Chondrocyte (in vitro differentiated cells): ENCODE measurements at regions not wholly inside any gene's neighbourhood (a gene's known extent, or its start where the extent isn't known, plus 50 kb on each side); places are given as distances from the start of the nearest gene placed in this dataset.

Experiments
- DNase-seq: peaks from one replicate; pipeline ENCODE4 v3.0.0; 2021; ENCODE audit warnings: mixed read lengths, low spot score
- H3K27ac Mint-ChIP-seq: one replicate; pipeline ENCODE4 v1.8.0; 2021; ENCODE audit warnings: mild to moderate bottlenecking, moderate library complexity, mixed read lengths; ENCODE audit not compliant: unreplicated experiment
- H3K27me3 Mint-ChIP-seq: 2 replicates; pipeline ENCODE4 v1.8.0; 2021; ENCODE audit warnings: low read depth, mixed read lengths
- H3K36me3 Mint-ChIP-seq: 2 replicates; pipeline ENCODE4 v1.8.0; 2021; ENCODE audit warnings: low read depth, mixed read lengths
- H3K4me1 Mint-ChIP-seq: 2 replicates; pipeline ENCODE4 v1.8.0; 2021; ENCODE audit warnings: low read depth, mild to moderate bottlenecking, mixed read lengths
- H3K4me3 Mint-ChIP-seq: one replicate; pipeline ENCODE4 v1.8.0; 2021; ENCODE audit warnings: mild to moderate bottlenecking, moderate library complexity, mixed read lengths; ENCODE audit not compliant: unreplicated experiment
- H3K9me3 Mint-ChIP-seq: 2 replicates; pipeline ENCODE4 v1.8.0; 2021; ENCODE audit warnings: low read depth, mixed read lengths
- TF ChIP-seq, protein P1 (sequence below): fragments of 200-600 bp; sonication (generic); IDR thresholded peaks from 2 replicates; pipeline ENCODE4 v1.5.0; 2021; ENCODE audit warnings: antibody characterized with exemption, mild to moderate bottlenecking, moderate library complexity

DNA sequence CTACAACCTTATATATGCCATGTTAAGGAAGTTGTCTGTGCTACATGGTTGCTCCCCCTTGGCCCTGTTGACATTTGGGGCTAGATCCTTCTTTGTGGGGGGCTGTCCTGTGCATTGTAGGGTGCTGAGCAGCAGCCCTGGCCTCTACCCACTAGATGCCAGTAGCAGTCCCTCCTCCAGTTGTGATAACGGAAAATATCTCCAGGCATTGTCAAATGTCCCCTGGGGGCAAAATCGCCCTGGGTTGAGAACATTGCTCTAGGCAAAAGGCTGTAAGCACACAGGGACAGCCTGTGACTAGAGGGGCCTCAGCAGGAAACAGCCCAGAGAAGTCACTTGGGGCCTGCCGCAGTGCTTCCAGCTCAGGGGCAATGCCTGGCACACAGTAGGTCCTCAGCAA is 1100.3 kb downstream of the BCL11B start:
- DNase-seq, result no peak
- H3K9me3 Mint-ChIP-seq, result peaks cover 7% of the 10 kb centered on the region
- no peaks in the 10 kb centered on the region for H3K27me3 Mint-ChIP-seq
- TF ChIP-seq, protein P1, sequence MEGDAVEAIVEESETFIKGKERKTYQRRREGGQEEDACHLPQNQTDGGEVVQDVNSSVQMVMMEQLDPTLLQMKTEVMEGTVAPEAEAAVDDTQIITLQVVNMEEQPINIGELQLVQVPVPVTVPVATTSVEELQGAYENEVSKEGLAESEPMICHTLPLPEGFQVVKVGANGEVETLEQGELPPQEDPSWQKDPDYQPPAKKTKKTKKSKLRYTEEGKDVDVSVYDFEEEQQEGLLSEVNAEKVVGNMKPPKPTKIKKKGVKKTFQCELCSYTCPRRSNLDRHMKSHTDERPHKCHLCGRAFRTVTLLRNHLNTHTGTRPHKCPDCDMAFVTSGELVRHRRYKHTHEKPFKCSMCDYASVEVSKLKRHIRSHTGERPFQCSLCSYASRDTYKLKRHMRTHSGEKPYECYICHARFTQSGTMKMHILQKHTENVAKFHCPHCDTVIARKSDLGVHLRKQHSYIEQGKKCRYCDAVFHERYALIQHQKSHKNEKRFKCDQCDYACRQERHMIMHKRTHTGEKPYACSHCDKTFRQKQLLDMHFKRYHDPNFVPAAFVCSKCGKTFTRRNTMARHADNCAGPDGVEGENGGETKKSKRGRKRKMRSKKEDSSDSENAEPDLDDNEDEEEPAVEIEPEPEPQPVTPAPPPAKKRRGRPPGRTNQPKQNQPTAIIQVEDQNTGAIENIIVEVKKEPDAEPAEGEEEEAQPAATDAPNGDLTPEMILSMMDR, result no peak
- no peak overlapping the region for H3K27ac Mint-ChIP-seq
- no peaks in the 10 kb centered on the region for H3K36me3 Mint-ChIP-seq
- no peaks in the 10 kb centered on the region for H3K4me1 Mint-ChIP-seq
- H3K4me3 Mint-ChIP-seq, result no peak overlapping the region

DNA sequence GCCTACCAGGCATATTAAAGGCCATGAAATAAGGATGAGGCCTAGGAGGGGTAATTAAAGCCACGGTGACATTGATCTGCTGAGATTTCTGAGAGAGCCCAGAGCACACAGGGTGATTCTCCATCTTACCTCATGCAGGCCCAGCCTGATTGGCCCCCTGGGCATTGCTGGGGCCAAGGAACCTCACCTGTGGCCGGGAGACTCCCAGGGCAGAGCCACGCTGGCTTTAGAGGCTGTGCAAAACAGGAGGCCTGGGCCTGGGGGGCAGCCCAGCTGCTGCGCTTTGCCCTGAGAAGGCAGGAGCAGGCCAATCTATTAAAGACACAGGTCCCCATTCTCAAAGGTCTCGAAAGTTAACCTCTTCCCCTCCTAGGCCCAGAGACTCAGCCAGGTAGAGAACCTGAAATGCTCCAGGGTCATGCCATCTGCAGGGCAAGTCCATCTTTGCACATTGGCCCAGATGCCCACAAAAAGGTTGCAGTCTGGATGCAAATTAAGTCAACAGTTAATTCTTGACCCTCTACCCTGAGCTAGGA is 1099.7 kb downstream of the BCL11B start:
- no peak overlapping the region for H3K27ac Mint-ChIP-seq
- H3K9me3 Mint-ChIP-seq, result peaks cover 7% of the 10 kb centered on the region
- no peak for DNase-seq
- no peaks in the 10 kb centered on the region for H3K36me3 Mint-ChIP-seq
- TF ChIP-seq, protein P1, result no peak
- no peak overlapping the region for H3K4me3 Mint-ChIP-seq
- peaks cover 2% of the 10 kb centered on the region for H3K27me3 Mint-ChIP-seq
- no peaks in the 10 kb centered on the region for H3K4me1 Mint-ChIP-seq

DNA sequence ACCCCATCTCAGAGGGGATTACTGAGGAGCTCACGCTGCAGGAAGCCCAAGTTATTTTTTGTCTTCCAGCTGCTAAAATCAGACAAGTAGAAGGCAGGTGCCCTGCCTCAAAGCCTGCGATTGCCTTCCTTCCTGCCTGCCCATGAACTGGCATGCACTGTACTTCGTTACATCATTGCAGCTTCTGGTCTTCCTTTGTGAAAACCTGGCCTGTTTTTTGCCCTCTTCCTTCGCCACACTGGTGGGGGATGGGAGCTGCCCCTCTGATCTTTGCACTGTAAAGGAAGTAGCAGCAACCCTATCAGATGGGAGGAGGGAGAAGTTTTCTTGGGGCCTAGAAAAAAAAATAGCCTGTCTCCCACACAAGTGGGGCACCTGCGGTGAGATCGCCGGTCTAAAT is 1098.7 kb downstream of the BCL11B start:
- Mint-ChIP-seq H3K4me3 (no peak overlapping the region), H3K9me3 (peaks cover 7% of the 10 kb centered on the region), H3K4me1 (no peaks in the 10 kb centered on the region), H3K27me3 (peaks cover 3% of the 10 kb centered on the region), H3K27ac (no peak overlapping the region), H3K36me3 (no peaks in the 10 kb centered on the region)
- TF ChIP-seq, protein P1, result no peak
- no peak for DNase-seq

DNA sequence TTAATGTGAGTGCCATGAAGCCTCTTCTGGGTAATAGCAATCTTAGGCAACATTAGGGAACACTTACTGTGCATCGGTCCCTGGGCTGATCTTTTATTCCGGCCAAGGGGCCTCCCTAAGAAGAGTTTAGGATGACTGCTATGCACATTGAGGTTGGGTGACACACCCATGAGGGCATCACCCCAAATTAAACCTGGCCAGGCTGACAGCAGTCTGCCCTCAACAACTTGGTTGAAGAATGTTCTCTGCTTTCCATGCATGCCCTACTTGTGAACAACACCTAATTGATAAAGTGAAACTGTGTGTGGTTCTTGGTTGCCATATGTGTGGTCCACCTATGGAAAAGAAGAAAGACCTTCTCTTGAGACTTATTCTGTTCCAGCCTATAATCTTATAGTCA is 1098.0 kb downstream of the BCL11B start:
- no peak for DNase-seq
- H3K27ac Mint-ChIP-seq, result no peak overlapping the region
- no peaks in the 10 kb centered on the region for H3K4me1 Mint-ChIP-seq
- no peaks in the 10 kb centered on the region for H3K36me3 Mint-ChIP-seq
- H3K27me3 Mint-ChIP-seq, result peaks cover 3% of the 10 kb centered on the region
- peaks cover 1% of the 10 kb centered on the region for H3K9me3 Mint-ChIP-seq
- no peak overlapping the region for H3K4me3 Mint-ChIP-seq
- TF ChIP-seq, protein P1, result no peak

DNA sequence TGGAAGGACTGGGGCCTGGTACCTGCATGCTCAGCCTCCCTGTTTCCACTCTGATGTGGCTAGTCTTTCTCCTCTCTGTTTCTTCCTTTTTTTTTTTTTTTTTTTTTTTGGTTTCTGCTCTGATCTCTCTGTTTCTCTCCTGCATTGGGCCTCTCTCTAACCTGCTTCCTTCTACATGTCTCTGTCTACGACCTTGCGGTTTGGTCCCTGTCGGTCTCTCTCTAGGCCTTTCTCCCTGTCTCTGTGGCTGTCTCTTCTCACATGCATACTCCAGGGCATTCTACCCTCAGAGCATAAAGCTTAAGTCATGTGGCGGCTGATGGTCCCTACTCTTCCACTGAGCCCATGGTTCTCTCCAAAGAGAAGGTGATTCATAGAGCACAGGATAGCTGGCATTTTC is 1096.6 kb downstream of the BCL11B start:
- no peak for DNase-seq
- TF ChIP-seq, protein P1, result no peak
- Mint-ChIP-seq H3K4me3 (no peak overlapping the region), H3K4me1 (no peaks in the 10 kb centered on the region), H3K27me3 (peaks cover 3% of the 10 kb centered on the region), H3K27ac (no peak overlapping the region), H3K9me3 (no peaks in the 10 kb centered on the region), H3K36me3 (no peaks in the 10 kb centered on the region)
